Gastroesophageal sphincter (tissue), 4 donors: ENCODE measurements at regions not wholly inside any gene's neighbourhood (a gene's known extent, or its start where the extent isn't known, plus 50 kb on each side); places are given as distances from the start of the nearest gene placed in this dataset.
A peak's percentile ranks its signal among the peaks of the same experiment; 100 is the strongest.

Experiments used
- ATAC-seq: fragments of 150-250 bp; one replicate; pipeline ENCODE4 v1.9.1; 2016; ENCODE audit warnings: mild to moderate bottlenecking, moderate library complexity
- H3K27ac ChIP-seq, 4 donors: fragments of 200-600 bp; sonication (generic) in 3 of 4; 1 replicate in 3 of 4; 2 replicates in 1 of 4; pipeline ENCODE4 v1.5.1; 2016 to 2019
- H3K27me3 ChIP-seq: fragments of 200-600 bp; sonication (generic); one replicate; pipeline ENCODE4 v1.5.1; 2019
- H3K36me3 ChIP-seq, 2 donors: fragments of 200-600 bp; sonication (generic); one replicate each; pipeline ENCODE4 v1.5.1; 2019; ENCODE audit warnings: control low read depth in 1 of 2
- H3K4me1 ChIP-seq, 3 donors: fragments of 200-600 bp; sonication (generic); 1 replicate in 2 of 3; 2 replicates in 1 of 3; pipeline ENCODE4 v1.5.1; 2016 to 2019; ENCODE audit warnings: control low read depth in 2 of 3
- H3K4me3 ChIP-seq, 2 donors: fragments of 200-600 bp; sonication (generic); one replicate each; pipeline ENCODE4 v1.5.1; 2019; ENCODE audit warnings: mild to moderate bottlenecking in 1 of 2, moderate library complexity in 1 of 2
- H3K9me3 ChIP-seq, 3 donors: fragments of 200-600 bp; sonication (generic); one replicate each; pipeline ENCODE4 v1.5.1; 2017 to 2019; ENCODE audit warnings: control low read depth in 2 of 3
- CTCF ChIP-seq, 4 experiments: fragments of 200-600 bp in 2 of 4; fragments of 450-650 bp in 2 of 4; sonication (generic) in 1 of 4; IDR thresholded peaks; one replicate each; pipeline ENCODE4 v1.5.1; 2017 to 2019; ENCODE audit warnings: antibody characterized with exemption in 4 of 4, mild to moderate bottlenecking in 2 of 4, moderate library complexity in 2 of 4
- EP300 ChIP-seq: sonication (generic); formaldehyde crosslinking; IDR thresholded peaks from one replicate; pipeline ENCODE4 v1.6.1; 2017; ENCODE audit warnings: antibody characterized with exemption, mild to moderate bottlenecking
- POLR2A ChIP-seq, 2 donors: fragments of 450-650 bp; IDR thresholded peaks; one replicate each; pipeline ENCODE4 v1.6.1; 2017; ENCODE audit warnings: antibody characterized with exemption in 2 of 2, mild to moderate bottlenecking in 2 of 2, moderate library complexity in 1 of 2
- POLR2AphosphoS5 ChIP-seq: sonication (generic); formaldehyde crosslinking; IDR thresholded peaks from one replicate; pipeline ENCODE4 v1.6.1; 2017; ENCODE audit warnings: antibody characterized with exemption
- WGBS, 2 donors: methylation state at CpG; one replicate each; pipeline ENCODE4 v1.1.5; 2018; ENCODE audit warnings: low coverage in 1 of 2; 5-methylcytosine and 5-hydroxymethylcytosine counted together

- H3K27ac ChIP-seq = no peak overlapping the region
- ATAC-seq = peak; percentile 53
Observed at GRCh38 chr9:86413971-86414880, 60.0 kb upstream of the TUT7 start.

GRCh38 chr9:86410281-86410680 is 56.1 kb upstream of the TUT7 start:
- Histone ChIP-seq H3K27ac (no peak overlapping the region), H3K9me3 (no peaks in the 10 kb centered on the region), H3K36me3 (no peaks in the 10 kb centered on the region), H3K27me3 (no peaks in the 10 kb centered on the region), H3K4me1 (peaks cover 10 to 32% (median 14%) of the 10 kb centered on the region in 3 donors), H3K4me3 (no peak overlapping the region)
- TF ChIP-seq CTCF (IDR thresholded peaks at IDR 0.05) = no peak
- no peak for TF ChIP-seq POLR2A (IDR thresholded peaks at IDR 0.05)
- TF ChIP-seq POLR2AphosphoS5 = no peak
- TF ChIP-seq EP300 = no peak
- no peak for ATAC-seq
- WGBS, 2 donors = 85% methylated on average over 2 of the region's 5 CpGs; no CpG with 5 or more reads in 1 of the 2 donors

More at GRCh38 chr9:86413971-86414880, 60.0 kb upstream of the TUT7 start:
- Histone ChIP-seq H3K9me3 (no peaks in the 10 kb centered on the region), H3K4me3 (no peak overlapping the region), H3K27me3 (no peaks in the 10 kb centered on the region), H3K4me1 (peaks cover 0 to 7% (median 0%) of the 10 kb centered on the region in 3 donors), H3K36me3 (no peaks in the 10 kb centered on the region)
- 38% methylated on average over 7 of the region's 10 CpGs for WGBS, 2 donors
- peak; percentile 66 to 75 (median 74) for TF ChIP-seq CTCF (IDR thresholded peaks at IDR 0.05)
- TF ChIP-seq POLR2AphosphoS5 = no peak

DNA sequence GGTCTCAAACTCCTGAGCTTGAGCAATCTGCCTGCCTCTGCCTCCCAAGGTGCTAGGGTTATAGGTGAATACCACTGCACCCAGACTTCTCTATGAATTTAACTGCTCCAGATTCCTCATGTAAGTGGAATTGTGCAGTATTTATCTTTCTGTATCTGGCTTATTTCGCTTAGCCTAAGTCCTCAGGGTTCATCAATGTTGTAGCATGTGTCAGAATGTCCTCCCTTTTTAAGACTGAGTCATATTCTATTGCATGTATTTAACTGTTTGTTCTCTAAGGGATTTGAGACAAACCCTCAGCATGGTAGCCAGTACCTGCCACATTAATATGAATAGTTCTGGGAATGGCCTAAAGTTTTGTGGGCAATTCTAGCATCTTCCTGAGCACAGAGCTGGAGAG is 53.9 kb upstream of the TUT7 start:
- Histone ChIP-seq H3K27ac (no peak overlapping the region), H3K4me1 (peaks cover 11 to 38% (median 19%) of the 10 kb centered on the region in 3 donors), H3K27me3 (no peaks in the 10 kb centered on the region), H3K9me3 (no peaks in the 10 kb centered on the region), H3K36me3 (no peaks in the 10 kb centered on the region), H3K4me3 (no peak overlapping the region)
- no peak for TF ChIP-seq POLR2A (IDR thresholded peaks at IDR 0.05)
- no peak for TF ChIP-seq EP300
- TF ChIP-seq CTCF (IDR thresholded peaks at IDR 0.05) = no peak
- no peak for TF ChIP-seq POLR2AphosphoS5
- WGBS, 2 donors = 60 to 88% methylated on average over 1 of the region's 1 CpG
- no peak for ATAC-seq

DNA sequence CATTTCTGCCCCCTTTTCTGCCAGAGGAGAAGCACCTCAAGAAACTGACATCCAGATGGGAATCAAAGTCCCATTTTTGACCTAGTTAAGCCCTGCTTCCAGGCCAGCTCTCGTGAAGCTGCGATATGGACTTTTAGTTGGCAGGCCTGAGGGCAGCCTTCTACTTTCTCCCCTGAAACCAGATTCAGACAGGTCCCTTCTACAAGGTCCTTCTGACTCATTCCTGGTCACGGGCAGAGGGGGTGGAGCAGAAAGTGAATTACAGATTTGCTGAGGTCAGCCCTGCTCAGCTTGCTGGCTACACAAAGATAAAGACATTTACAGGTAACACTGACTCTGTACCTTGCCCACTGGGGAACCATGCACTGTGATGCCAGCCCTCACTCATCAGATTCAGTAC is 52.8 kb upstream of the TUT7 start:
- TF ChIP-seq POLR2AphosphoS5 = no peak
- TF ChIP-seq CTCF (IDR thresholded peaks at IDR 0.05) = no peak
- no peak for TF ChIP-seq POLR2A (IDR thresholded peaks at IDR 0.05)
- no peak for TF ChIP-seq EP300
- Histone ChIP-seq H3K4me1 (peaks cover 11 to 38% (median 19%) of the 10 kb centered on the region in 3 donors), H3K27me3 (no peaks in the 10 kb centered on the region), H3K9me3 (no peaks in the 10 kb centered on the region), H3K27ac (peak overlapping the region; percentile 75 to 84 (median 80)), H3K4me3 (no peak overlapping the region), H3K36me3 (no peaks in the 10 kb centered on the region)
- ATAC-seq = no peak
- WGBS, 2 donors = 17 to 21% methylated on average over 3 of the region's 3 CpGs

GRCh38 chr9:86406366-86406765 is 52.2 kb upstream of the TUT7 start:
- Histone ChIP-seq H3K4me3 (no peak overlapping the region), H3K27me3 (no peaks in the 10 kb centered on the region), H3K36me3 (no peaks in the 10 kb centered on the region), H3K9me3 (no peaks in the 10 kb centered on the region), H3K27ac (peak overlapping the region; percentile 75 to 84 (median 80)), H3K4me1 (peaks cover 11 to 38% (median 19%) of the 10 kb centered on the region in 3 donors)
- TF ChIP-seq POLR2AphosphoS5 = peak; percentile 81
- no peak for TF ChIP-seq EP300
- no peak for TF ChIP-seq POLR2A (IDR thresholded peaks at IDR 0.05)
- WGBS, 2 donors = 28 to 35% methylated on average over 4 of the region's 4 CpGs
- ATAC-seq = peak; percentile 84
